GM23248 (cell line): ENCODE measurements at regions not wholly inside any gene's neighbourhood (a gene's known extent, or its start where the extent isn't known, plus 50 kb on each side); places are given as distances from the start of the nearest gene placed in this dataset.
"Not testable (repeated sequence)": the region's sequence is repeated elsewhere in the genome, so short reads cannot be mapped to it uniquely, and the experiment has no call there.

Source experiments
- DNase-seq: peaks from one replicate; pipeline ENCODE4 v3.0.0-alpha.2; 2015
- H2AFZ ChIP-seq: fragments of 200-600 bp; sonication (generic); 2 replicates; pipeline ENCODE4 v1.6.1; 2016; ENCODE audit warnings: antibody characterized with exemption
- H3F3A ChIP-seq: fragments of 200-600 bp; sonication (generic); 2 replicates; pipeline ENCODE4 v1.6.1; 2016; ENCODE audit warnings: mild to moderate bottlenecking, antibody characterized with exemption, mixed run types; ENCODE audit not compliant: insufficient read depth
- H3K27ac ChIP-seq: fragments of 200-600 bp; sonication (generic); 2 replicates; pipeline ENCODE4 v1.5.1; 2016; ENCODE audit warnings: mild to moderate bottlenecking
- H3K27me3 ChIP-seq: fragments of 200-600 bp; sonication (generic); replicated peaks from 2 replicates; pipeline ENCODE4 v1.6.1; 2016; ENCODE audit warnings: mild to moderate bottlenecking; ENCODE audit not compliant: insufficient read depth
- H3K36me3 ChIP-seq: fragments of 200-600 bp; sonication (generic); 2 replicates; pipeline ENCODE4 v1.6.1; 2016; ENCODE audit warnings: low read depth, mild to moderate bottlenecking
- H3K4me1 ChIP-seq: fragments of 200-600 bp; sonication (generic); 2 replicates; pipeline ENCODE4 v1.6.1; 2016; ENCODE audit warnings: mild to moderate bottlenecking; ENCODE audit not compliant: insufficient read depth
- H3K4me2 ChIP-seq: fragments of 200-600 bp; sonication (generic); one replicate; pipeline ENCODE4 v1.6.1; 2016; ENCODE audit warnings: mild to moderate bottlenecking; ENCODE audit not compliant: unreplicated experiment
- H3K4me3 ChIP-seq: fragments of 200-600 bp; sonication (generic); 2 replicates; pipeline ENCODE4 v1.5.1; 2016; ENCODE audit warnings: mild to moderate bottlenecking
- H3K79me2 ChIP-seq: fragments of 200-600 bp; sonication (generic); 2 replicates; pipeline ENCODE4 v1.6.1; 2016; ENCODE audit warnings: mild to moderate bottlenecking; ENCODE audit not compliant: insufficient read depth
- H3K9ac ChIP-seq: fragments of 200-600 bp; sonication (generic); 2 replicates; pipeline ENCODE4 v1.6.1; 2016; ENCODE audit warnings: mild to moderate bottlenecking
- H3K9me2 ChIP-seq: fragments of 200-600 bp; sonication (generic); 2 replicates; pipeline ENCODE4 v1.6.1; 2016; ENCODE audit warnings: mixed run types, mild to moderate bottlenecking, moderate library complexity; ENCODE audit not compliant: insufficient read depth
- H3K9me3 ChIP-seq: fragments of 200-600 bp; sonication (generic); one replicate; pipeline ENCODE4 v1.6.1; 2017; ENCODE audit warnings: low read depth
- H4K20me1 ChIP-seq: fragments of 200-600 bp; sonication (generic); 2 replicates; pipeline ENCODE4 v1.6.0; 2016; ENCODE audit not compliant: insufficient read depth
- EZH2 ChIP-seq: fragments of 200-600 bp; sonication (generic); IDR thresholded peaks from 2 replicates; pipeline ENCODE4 v1.6.1; 2018; ENCODE audit warnings: antibody characterized with exemption, mild to moderate bottlenecking; ENCODE audit not compliant: insufficient read depth, poor library complexity, severe bottlenecking
- EZH2phosphoT487 ChIP-seq: fragments of 200-600 bp; sonication (generic); IDR thresholded peaks from 2 replicates; pipeline ENCODE4 v1.6.1; 2018; ENCODE audit warnings: antibody characterized with exemption, moderate library complexity, mild to moderate bottlenecking, low read depth; ENCODE audit not compliant: insufficient read depth
- WGBS, 2 experiments: methylation state at CpG; one replicate each; pipeline ENCODE4 v1.1.6; 2015 to 2017; ENCODE audit warnings: low lambda C conversion rate in 2 of 2, low coverage in 1 of 2; ENCODE audit errors: missing lambda C conversion rate in 2 of 2; 5-methylcytosine and 5-hydroxymethylcytosine counted together
- in situ Hi-C: fragments of 300-500 bp; cut with MboI; formaldehyde crosslinking; loops from 2 replicates; pipeline ENCODE4 v1.15.0; 2020

- TF ChIP-seq EZH2, result no peak
- TF ChIP-seq EZH2phosphoT487, result no peak
Measured at GRCh38 chr9:102714184-102714583, 280.9 kb upstream of the CYLC2 start.

GRCh38 chr9:102712910-102713309 is 282.2 kb upstream of the CYLC2 start:
- H3K9me2 ChIP-seq, H4K20me1 ChIP-seq, H3K36me3 ChIP-seq, in situ Hi-C loops, H3K4me3 ChIP-seq, H2AFZ ChIP-seq, H3K9me3 ChIP-seq, H3K9ac ChIP-seq, H3K79me2 ChIP-seq, H3K27me3 ChIP-seq, H3K4me1 ChIP-seq, H3K27ac ChIP-seq, H3F3A ChIP-seq, DNase-seq, H3K4me2 ChIP-seq: not testable (repeated sequence)
- 33 to 45% methylated on average over 8 of the region's 8 CpGs for WGBS, 2 experiments

More at GRCh38 chr9:102714184-102714583, 280.9 kb upstream of the CYLC2 start:
- H3K9ac ChIP-seq, result no peak overlapping the region
- no peaks in the 10 kb centered on the region for H3K27me3 ChIP-seq
- no peaks in the 10 kb centered on the region for H4K20me1 ChIP-seq
- H2AFZ ChIP-seq, result no peak overlapping the region
- no peaks in the 10 kb centered on the region for H3F3A ChIP-seq
- no peaks in the 10 kb centered on the region for H3K9me2 ChIP-seq
- no peak overlapping the region for H3K4me2 ChIP-seq
- in situ Hi-C loops, result no loop called here
- 19 to 20% methylated on average over 3 of the region's 3 CpGs for WGBS, 2 experiments
- H3K4me3 ChIP-seq, result no peak overlapping the region
- no peaks in the 10 kb centered on the region for H3K9me3 ChIP-seq
- DNase-seq, result no peak
- H3K79me2 ChIP-seq, result no peaks in the 10 kb centered on the region
- no peak overlapping the region for H3K27ac ChIP-seq
- no peaks in the 10 kb centered on the region for H3K36me3 ChIP-seq
- H3K4me1 ChIP-seq, result no peaks in the 10 kb centered on the region

DNA sequence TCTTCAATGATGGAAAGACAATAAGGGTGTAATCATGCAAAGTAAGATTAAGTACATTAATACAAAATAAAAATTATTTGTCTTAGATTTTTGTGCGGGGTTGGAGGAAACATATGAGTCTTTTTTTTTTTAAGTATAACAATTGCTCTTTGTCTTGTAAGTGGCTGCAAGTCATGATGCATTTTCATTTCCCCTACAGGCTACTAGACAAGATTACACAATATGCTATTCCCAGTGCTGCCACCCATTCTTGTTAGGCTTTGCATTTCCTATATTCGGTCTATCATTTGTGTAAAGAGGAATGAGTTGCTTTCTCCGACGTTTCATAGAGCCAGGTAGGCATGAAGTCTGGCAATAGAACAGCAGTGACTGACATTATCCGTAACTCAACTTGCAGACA is 294.2 kb upstream of the CYLC2 start:
- Histone ChIP-seq H3K9me3 (no peaks in the 10 kb centered on the region), H3F3A (no peaks in the 10 kb centered on the region), H3K27me3 (no peaks in the 10 kb centered on the region), H3K36me3 (no peaks in the 10 kb centered on the region), H2AFZ (no peak overlapping the region), H3K9me2 (no peaks in the 10 kb centered on the region), H4K20me1 (no peaks in the 10 kb centered on the region), H3K9ac (no peak overlapping the region), H3K4me1 (no peaks in the 10 kb centered on the region), H3K27ac (no peak overlapping the region), H3K4me2 (no peak overlapping the region), H3K4me3 (no peak overlapping the region), H3K79me2 (no peaks in the 10 kb centered on the region)
- 24 to 25% methylated on average over 5 of the region's 5 CpGs for WGBS, 2 experiments
- DNase-seq, result no peak
- TF ChIP-seq EZH2 (no peak), EZH2phosphoT487 (no peak)
- in situ Hi-C loops, result no loop called here

GRCh38 chr9:102669220-102669619 is 325.9 kb upstream of the CYLC2 start:
- no peaks in the 10 kb centered on the region for H4K20me1 ChIP-seq
- no peak for DNase-seq
- no peaks in the 10 kb centered on the region for H3K27me3 ChIP-seq
- H3K27ac ChIP-seq, result no peak overlapping the region
- WGBS, 2 experiments, result 13 to 21% methylated on average over 3 of the region's 3 CpGs
- H3F3A ChIP-seq, result no peaks in the 10 kb centered on the region
- H3K79me2 ChIP-seq, result no peaks in the 10 kb centered on the region
- no peaks in the 10 kb centered on the region for H3K4me1 ChIP-seq
- no peak overlapping the region for H3K4me3 ChIP-seq
- H3K9me3 ChIP-seq, result no peaks in the 10 kb centered on the region
- H3K4me2 ChIP-seq, result no peak overlapping the region
- no peaks in the 10 kb centered on the region for H3K36me3 ChIP-seq
- no peaks in the 10 kb centered on the region for H3K9me2 ChIP-seq
- H2AFZ ChIP-seq, result no peak overlapping the region
- in situ Hi-C loops, result no loop called here
- no peak overlapping the region for H3K9ac ChIP-seq
- TF ChIP-seq EZH2 (no peak), EZH2phosphoT487 (no peak)

GRCh38 chr9:102652471-102652870 is 342.7 kb upstream of the CYLC2 start:
- in situ Hi-C loops, result no loop called here
- TF ChIP-seq EZH2phosphoT487, result no peak
- no peak for TF ChIP-seq EZH2
- no peaks in the 10 kb centered on the region for H3K27me3 ChIP-seq

More at GRCh38 chr9:102652471-102652870, 342.7 kb upstream of the CYLC2 start:
- 13 to 33% methylated on average over 5 of the region's 5 CpGs for WGBS, 2 experiments
- Histone ChIP-seq H2AFZ (no peak overlapping the region), H3K36me3 (no peaks in the 10 kb centered on the region), H3K9me2 (no peaks in the 10 kb centered on the region), H3K79me2 (no peaks in the 10 kb centered on the region), H3K4me3 (no peak overlapping the region), H3K27ac (no peak overlapping the region), H3K9ac (no peak overlapping the region), H3K4me1 (no peaks in the 10 kb centered on the region), H3F3A (no peaks in the 10 kb centered on the region), H3K9me3 (no peaks in the 10 kb centered on the region), H4K20me1 (no peaks in the 10 kb centered on the region), H3K4me2 (no peak overlapping the region)
- DNase-seq, result no peak
